MM.1S (cell line): ENCODE measurements at regions not wholly inside any gene's neighbourhood (a gene's known extent, or its start where the extent isn't known, plus 50 kb on each side); places are given as distances from the start of the nearest gene placed in this dataset.

ENCODE experiments used
- DNase-seq: peaks from one replicate; pipeline ENCODE4 v3.0.0-alpha.2; 2015
- H2AFZ ChIP-seq: fragments of 300-600 bp; sonication (generic); 2 replicates; pipeline ENCODE4 v1.6.0; 2016; ENCODE audit warnings: antibody characterized with exemption, low read length
- H3F3A ChIP-seq: fragments of 300-600 bp; sonication (generic); 2 replicates; pipeline ENCODE4 v1.6.1; 2016; ENCODE audit warnings: mild to moderate bottlenecking, antibody characterized with exemption, low read length, moderate library complexity, mixed read lengths; ENCODE audit not compliant: insufficient read depth
- H3K27ac ChIP-seq: fragments of 300-600 bp; sonication (generic); 2 replicates; pipeline ENCODE4 v1.5.1; 2016; ENCODE audit warnings: mild to moderate bottlenecking, low read length
- H3K27me3 ChIP-seq: fragments of 300-600 bp; sonication (generic); replicated peaks from 2 replicates; pipeline ENCODE4 v1.6.0; 2016; ENCODE audit warnings: low read length; ENCODE audit not compliant: insufficient read depth
- H3K36me3 ChIP-seq: fragments of 300-600 bp; sonication (generic); replicated peaks from 2 replicates; pipeline ENCODE4 v1.6.1; 2016; ENCODE audit warnings: mild to moderate bottlenecking, low read length, mixed read lengths; ENCODE audit not compliant: insufficient read depth
- H3K4me1 ChIP-seq: fragments of 300-600 bp; sonication (generic); 2 replicates; pipeline ENCODE4 v1.6.1; 2016; ENCODE audit warnings: low read length, mixed read lengths
- H3K4me2 ChIP-seq: fragments of 300-600 bp; sonication (generic); 2 replicates; pipeline ENCODE4 v1.6.0; 2016; ENCODE audit warnings: low read depth, low read length
- H3K4me3 ChIP-seq: fragments of 300-600 bp; sonication (generic); 2 replicates; pipeline ENCODE4 v1.5.1; 2016; ENCODE audit warnings: low read length, mixed read lengths
- H3K79me2 ChIP-seq: fragments of 300-600 bp; sonication (generic); 2 replicates; pipeline ENCODE4 v1.6.1; 2016; ENCODE audit warnings: mixed run types, low read length, mixed read lengths
- H3K9ac ChIP-seq: fragments of 300-600 bp; sonication (generic); 2 replicates; pipeline ENCODE4 v1.6.1; 2016; ENCODE audit warnings: low read length, mixed read lengths
- H3K9me2 ChIP-seq: fragments of 300-600 bp; sonication (generic); replicated peaks from 2 replicates; pipeline ENCODE4 v1.6.1; 2016; ENCODE audit warnings: mild to moderate bottlenecking, low read length, mixed read lengths; ENCODE audit not compliant: insufficient read depth
- H3K9me3 ChIP-seq: fragments of 300-600 bp; sonication (generic); replicated peaks from 2 replicates; pipeline ENCODE4 v1.6.1; 2016; ENCODE audit warnings: mild to moderate bottlenecking, low read length, mixed read lengths; ENCODE audit not compliant: insufficient read depth
- H4K20me1 ChIP-seq: fragments of 300-600 bp; sonication (generic); 2 replicates; pipeline ENCODE4 v1.6.1; 2016; ENCODE audit warnings: mild to moderate bottlenecking, low read length, moderate library complexity, mixed read lengths; ENCODE audit not compliant: insufficient read depth
- CTCF ChIP-seq: fragments of 300-600 bp; sonication (generic); IDR thresholded peaks from 2 replicates; pipeline ENCODE4 v1.5.1; 2016; ENCODE audit warnings: antibody characterized with exemption, low read length, mixed read lengths
- EZH2 ChIP-seq: fragments of 300-600 bp; sonication (generic); optimal IDR thresholded peaks from 2 replicates; pipeline ENCODE3; 2017; ENCODE audit warnings: low read depth, mild to moderate bottlenecking, antibody characterized with exemption, low read length, mixed read lengths
- EZH2phosphoT487 ChIP-seq: fragments of 300-600 bp; sonication (generic); IDR thresholded peaks from 2 replicates; pipeline ENCODE4 v1.6.1; 2018; ENCODE audit warnings: antibody characterized with exemption, low read length

DNA sequence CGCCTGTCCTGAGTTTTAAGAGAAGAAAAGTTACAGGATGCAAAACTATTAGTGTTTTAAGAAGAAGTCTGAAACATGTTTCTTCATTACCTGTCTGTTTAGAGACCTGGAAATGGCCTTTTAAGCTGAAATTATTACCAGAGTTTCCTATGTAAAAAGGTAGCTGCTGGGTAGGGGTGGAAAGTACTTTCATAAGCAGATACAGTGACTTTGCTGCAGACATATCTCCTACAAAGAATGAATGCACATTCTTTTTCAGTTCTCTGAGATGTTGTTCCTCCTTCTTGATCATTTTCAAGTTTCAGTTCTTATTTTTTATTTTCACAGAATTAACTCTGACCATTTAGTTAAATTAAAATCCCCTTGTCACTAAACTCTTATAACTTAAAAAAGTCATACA is 1329.6 kb downstream of the KCNT2 start:
- Histone ChIP-seq H3K79me2 (no peaks in the 10 kb centered on the region), H3K9me2 (no peaks in the 10 kb centered on the region), H3K36me3 (no peaks in the 10 kb centered on the region), H3K27ac (peak overlapping the region; percentile 30; the same call in 1 of the 2 replicates), H3F3A (peaks cover 5% of the 10 kb centered on the region), H3K4me2 (peak overlapping the region; percentile 17; the same call in 1 of the 2 replicates), H3K9ac (peak overlapping the region; percentile 15; the same call in 1 of the 2 replicates), H3K27me3 (no peaks in the 10 kb centered on the region), H4K20me1 (no peaks in the 10 kb centered on the region), H3K4me1 (peaks cover 16% of the 10 kb centered on the region), H3K9me3 (no peaks in the 10 kb centered on the region), H2AFZ (0 out of 2 replicates have a peak overlapping the region, but pooled peaks have one; percentile 7), H3K4me3 (no peak overlapping the region)
- peak; percentile 53 for DNase-seq
- no peak for TF ChIP-seq CTCF
- no peak for TF ChIP-seq EZH2phosphoT487
- TF ChIP-seq EZH2: no peak

DNA sequence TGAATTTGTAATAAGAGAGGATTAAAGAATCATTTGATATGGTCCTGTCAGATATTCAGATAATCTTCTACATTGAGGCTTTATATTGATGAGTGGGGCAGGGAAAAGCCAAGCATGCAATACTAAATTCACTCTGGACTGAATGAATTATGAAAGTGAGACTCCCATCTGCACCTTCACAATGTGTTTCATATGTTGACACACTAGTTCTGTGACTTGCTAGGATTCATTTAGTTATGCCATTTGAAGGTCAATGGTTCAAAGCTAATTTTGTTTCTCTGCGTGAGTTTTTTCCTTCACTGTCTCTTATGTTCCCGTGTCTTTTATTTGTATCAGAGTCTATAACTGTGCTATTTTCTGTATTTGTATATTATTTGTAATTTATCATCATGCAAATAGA is 1332.5 kb downstream of the KCNT2 start:
- Histone ChIP-seq H3K4me1 (peaks cover 16% of the 10 kb centered on the region), H3K9me3 (no peaks in the 10 kb centered on the region), H3K9ac (no peak overlapping the region), H3K36me3 (no peaks in the 10 kb centered on the region), H3F3A (peaks cover 5% of the 10 kb centered on the region), H2AFZ (no peak overlapping the region), H3K4me2 (no peak overlapping the region; the same call in 1 of the 2 replicates), H3K27me3 (no peaks in the 10 kb centered on the region), H3K27ac (no peak overlapping the region), H3K79me2 (no peaks in the 10 kb centered on the region), H3K9me2 (no peaks in the 10 kb centered on the region), H4K20me1 (no peaks in the 10 kb centered on the region), H3K4me3 (no peak overlapping the region)
- TF ChIP-seq EZH2phosphoT487 (no peak), CTCF (no peak), EZH2 (no peak)
- DNase-seq: peak; percentile 57

- Histone ChIP-seq H3K9me3 (no peaks in the 10 kb centered on the region), H2AFZ (no peak overlapping the region), H3K27ac (no peak overlapping the region), H3K4me3 (no peak overlapping the region), H3K36me3 (no peaks in the 10 kb centered on the region), H3K4me2 (no peak overlapping the region), H3K9ac (no peak overlapping the region), H4K20me1 (no peaks in the 10 kb centered on the region), H3K4me1 (no peaks in the 10 kb centered on the region), H3F3A (no peaks in the 10 kb centered on the region), H3K27me3 (no peaks in the 10 kb centered on the region), H3K79me2 (no peaks in the 10 kb centered on the region), H3K9me2 (no peaks in the 10 kb centered on the region)
- DNase-seq: no peak
- no peak for TF ChIP-seq CTCF
- TF ChIP-seq EZH2: no peak
- TF ChIP-seq EZH2phosphoT487: no peak
These were observed 1356.3 kb downstream of the KCNT2 start for GRCh38 chr1:195251900-195252299.
